GM18498 (cell line): ENCODE measurements at regions not wholly inside any gene's neighbourhood (a gene's known extent, or its start where the extent isn't known, plus 50 kb on each side); places are given as distances from the start of the nearest gene placed in this dataset.

Experiments used
- ATAC-seq: cut with Tn5 transposase; IDR thresholded peaks from one replicate; pipeline ENCODE4 v1.9.1; 2021; ENCODE audit warnings: mild to moderate bottlenecking, moderate library complexity; ENCODE audit not compliant: unreplicated experiment

DNA sequence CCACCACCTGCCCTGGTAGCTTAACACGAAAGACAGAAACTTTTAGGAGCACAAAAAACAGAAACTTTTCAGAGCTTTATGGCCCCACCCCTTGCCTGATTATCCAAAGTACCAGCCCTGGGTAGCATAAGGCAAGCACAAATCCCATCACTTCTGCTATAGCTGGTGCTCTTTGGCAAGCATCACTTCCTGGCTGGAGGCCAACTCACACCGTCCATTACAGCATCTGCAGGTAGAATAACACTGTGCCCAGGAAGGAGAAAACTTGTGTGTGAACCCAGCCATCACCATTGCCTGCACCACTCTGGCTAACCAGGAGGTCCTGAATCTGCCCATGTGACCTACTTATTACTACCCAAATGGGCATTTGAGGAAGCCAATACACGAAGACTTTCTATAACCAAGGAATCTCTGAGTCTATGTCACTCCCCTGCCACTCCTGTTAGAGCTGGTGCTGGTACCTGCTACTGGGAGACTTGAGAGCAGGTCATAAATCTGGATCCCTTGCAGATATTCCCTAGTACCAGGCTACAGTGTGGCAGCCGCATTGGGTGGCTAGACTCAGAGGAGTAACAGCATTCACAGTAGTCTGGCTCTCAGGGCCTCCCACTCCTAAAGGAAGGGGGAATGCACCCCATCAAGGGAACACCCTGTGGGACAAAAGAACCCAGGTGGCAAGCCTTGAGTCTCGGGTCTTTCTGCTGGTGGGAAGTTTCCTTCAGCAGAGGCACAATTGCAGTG lies 73.3 kb upstream of the AKAP13 start:
- ATAC-seq, result no peak

DNA sequence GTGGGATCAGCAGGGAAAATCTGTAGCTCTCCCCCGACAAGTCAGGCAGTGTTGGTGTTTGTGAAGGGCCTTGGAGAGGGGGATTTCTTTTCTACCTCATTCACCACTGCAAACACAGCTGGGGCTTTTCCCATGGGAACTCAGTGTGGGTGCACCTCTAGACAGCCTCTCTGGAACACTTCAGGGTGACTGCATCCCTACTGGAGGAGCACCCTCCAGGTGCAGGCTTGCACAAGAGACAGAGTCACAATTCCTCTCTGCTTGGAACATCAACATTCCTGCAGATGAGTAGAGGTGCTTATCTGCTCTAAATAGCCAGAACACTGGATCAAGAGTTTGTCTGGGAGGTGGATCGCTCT lies 72.7 kb upstream of the AKAP13 start:
- no peak for ATAC-seq

GRCh38 chr15:85311647-85312046 lies 68.8 kb upstream of the AKAP13 start:
- ATAC-seq, result no peak

GRCh38 chr15:85312486-85312885 lies 67.9 kb upstream of the AKAP13 start:
- peak; percentile 89 for ATAC-seq

- peak; percentile 23 for ATAC-seq
Observed at GRCh38 chr15:85312929-85313331, 67.5 kb upstream of the AKAP13 start.

GRCh38 chr15:85313339-85313738 lies 67.1 kb upstream of the AKAP13 start:
- ATAC-seq, result no peak

- no peak for ATAC-seq
Observed at GRCh38 chr15:85314146-85314545, 66.3 kb upstream of the AKAP13 start.

GRCh38 chr15:85314633-85315032 lies 65.8 kb upstream of the AKAP13 start:
- no peak for ATAC-seq

- ATAC-seq, result no peak
Observed at GRCh38 chr15:85316244-85316934, 64.0 kb upstream of the AKAP13 start.

- peak; percentile 88 for ATAC-seq
Observed at GRCh38 chr15:85318048-85318731, 62.2 kb upstream of the AKAP13 start.

DNA sequence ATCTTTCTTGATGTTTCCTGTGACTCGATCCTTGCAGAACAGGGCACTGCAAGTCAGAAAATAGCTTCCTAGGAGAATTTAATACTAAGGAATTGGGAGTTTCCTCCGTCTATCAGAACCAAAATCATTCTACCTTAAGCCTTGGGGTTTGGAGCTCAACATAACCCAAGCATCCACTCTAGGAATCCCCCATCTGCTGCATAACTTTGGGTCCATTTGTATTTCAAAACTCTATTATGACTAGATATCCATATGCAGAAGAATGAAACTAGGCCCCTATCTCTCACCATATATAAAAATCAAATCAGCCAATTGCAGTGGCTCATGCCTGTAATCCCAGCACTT lies 61.7 kb upstream of the AKAP13 start:
- ATAC-seq, result no peak

- ATAC-seq, result no peak
Observed at GRCh38 chr15:85324202-85324601, 56.2 kb upstream of the AKAP13 start.

GRCh38 chr15:85325834-85326233 lies 54.6 kb upstream of the AKAP13 start:
- no peak for ATAC-seq

- ATAC-seq, result no peak
Observed at GRCh38 chr15:85326291-85326690, 54.1 kb upstream of the AKAP13 start.

DNA sequence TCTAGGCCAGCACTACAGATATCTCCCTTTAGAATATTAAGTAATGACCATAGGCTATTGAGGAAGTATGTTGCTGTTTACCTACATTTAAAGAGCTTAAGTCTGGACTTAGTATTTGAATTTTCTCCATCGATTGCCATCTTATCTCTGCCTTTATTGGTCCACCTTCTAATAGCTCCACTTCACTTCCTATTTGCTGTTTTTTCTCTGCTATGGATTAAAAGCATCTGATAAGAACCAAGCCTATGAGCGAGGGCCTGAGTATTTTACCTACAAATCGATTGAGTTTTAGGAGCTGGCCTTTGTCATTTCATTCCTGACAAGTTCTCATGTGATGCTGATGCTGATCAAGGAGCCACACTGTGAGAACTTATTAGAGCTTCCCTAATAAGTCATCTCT lies 52.6 kb upstream of the AKAP13 start:
- no peak for ATAC-seq

GRCh38 chr15:85329561-85330422 lies 50.6 kb upstream of the AKAP13 start:
- ATAC-seq, result peak; percentile 66
